GM18499 (cell line): ENCODE measurements at regions not wholly inside any gene's neighbourhood (a gene's known extent, or its start where the extent isn't known, plus 50 kb on each side); places are given as distances from the start of the nearest gene placed in this dataset.

Experiments used
- ATAC-seq: cut with Tn5 transposase; IDR thresholded peaks from one replicate; pipeline ENCODE4 v1.9.1; 2021; ENCODE audit warnings: moderate number of reproducible peaks; ENCODE audit not compliant: insufficient read depth, unreplicated experiment

GRCh38 chr21:16070207-16070651 is 340.4 kb downstream of the USP25 start:
- no peak for ATAC-seq

- no peak for ATAC-seq
Measured at GRCh38 chr21:16071092-16071491, 341.3 kb downstream of the USP25 start.

DNA sequence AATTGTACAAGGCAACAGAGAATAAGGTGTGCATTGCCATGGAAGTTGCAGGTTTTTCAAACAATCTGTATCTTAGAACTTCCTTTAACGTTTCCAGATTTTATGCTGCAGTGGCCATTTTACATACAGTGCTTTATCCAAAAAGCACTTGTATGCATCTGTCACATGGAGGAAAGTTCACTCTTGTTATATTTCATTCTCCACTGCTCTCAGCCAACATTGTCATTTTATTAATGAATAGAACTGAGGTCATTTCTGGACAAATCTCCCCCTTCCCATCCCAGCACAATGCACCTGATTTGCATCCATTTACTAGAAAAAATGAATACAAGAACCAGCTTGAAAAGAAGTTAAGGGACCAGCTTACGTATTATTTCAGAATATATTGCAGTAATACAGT is 342.0 kb downstream of the USP25 start:
- ATAC-seq, result no peak

GRCh38 chr21:16072221-16072620 is 342.4 kb downstream of the USP25 start:
- ATAC-seq, result no peak

GRCh38 chr21:16072737-16073136 is 343.0 kb downstream of the USP25 start:
- ATAC-seq, result no peak

DNA sequence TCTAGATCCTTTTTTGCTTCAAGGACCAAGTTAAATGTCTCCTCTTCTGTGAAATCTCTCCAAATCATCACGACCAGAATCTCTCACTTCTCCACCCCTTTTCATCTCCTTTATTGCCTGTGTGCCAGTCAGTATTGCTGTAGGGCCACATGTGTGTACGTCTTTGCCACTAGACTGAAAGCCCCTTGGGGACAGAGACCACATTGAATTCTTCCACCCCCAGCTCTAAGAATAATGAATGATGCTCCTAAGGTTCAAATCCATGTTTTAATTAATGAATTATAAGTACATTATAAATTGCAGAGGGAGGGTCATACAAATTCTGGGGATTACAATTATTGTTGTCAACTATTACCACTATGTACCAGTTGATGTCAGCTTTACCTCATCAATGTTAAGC is 343.8 kb downstream of the USP25 start:
- ATAC-seq, result no peak

GRCh38 chr21:16074950-16075489 is 345.2 kb downstream of the USP25 start:
- ATAC-seq, result no peak

DNA sequence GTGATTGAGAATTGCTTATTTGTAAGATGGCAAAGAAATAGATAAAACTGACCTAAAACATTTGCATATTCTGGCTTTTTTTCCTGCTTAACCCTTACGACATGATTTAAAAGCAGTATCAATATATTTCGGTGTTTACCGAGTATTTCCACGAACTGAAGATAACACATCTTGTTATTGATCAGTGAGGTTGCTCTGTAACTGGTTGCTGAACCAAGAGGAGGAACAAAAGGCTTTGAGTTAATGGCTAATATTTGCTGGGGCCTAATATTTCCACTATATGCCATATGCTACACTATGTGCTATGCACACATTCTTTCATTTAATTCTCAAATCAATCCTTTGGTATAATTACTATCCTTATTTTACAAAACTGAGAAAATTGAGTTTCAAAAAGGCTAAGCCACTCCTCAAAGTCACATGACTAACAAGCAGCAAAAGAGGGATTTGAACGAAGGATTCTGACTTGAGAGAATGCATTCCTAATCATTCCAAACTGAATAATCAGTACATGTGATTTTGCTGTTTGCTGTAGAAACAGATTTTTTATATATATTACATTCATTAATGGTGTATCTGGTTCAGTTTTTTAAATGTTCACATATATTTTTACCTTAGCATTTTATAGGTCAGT is 346.0 kb downstream of the USP25 start:
- ATAC-seq, result no peak

DNA sequence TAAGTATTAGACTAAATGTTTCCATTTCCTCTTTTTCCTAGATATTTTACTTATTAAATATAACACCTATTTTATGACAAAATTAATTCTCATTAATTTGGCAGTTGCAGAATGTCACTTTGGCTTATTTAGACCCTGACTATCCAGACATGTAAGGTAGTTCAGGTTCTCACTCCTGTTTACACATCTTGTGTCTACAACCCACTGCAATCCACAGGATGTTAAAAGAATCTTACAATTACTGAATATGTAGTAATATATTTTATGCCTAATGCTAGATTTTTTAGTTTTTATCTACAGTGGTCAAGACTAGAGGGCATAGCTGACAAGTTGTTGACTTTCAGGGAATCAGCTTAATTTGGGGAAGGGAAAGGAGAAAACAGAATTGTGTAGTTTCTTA is 346.7 kb downstream of the USP25 start:
- ATAC-seq, result no peak

DNA sequence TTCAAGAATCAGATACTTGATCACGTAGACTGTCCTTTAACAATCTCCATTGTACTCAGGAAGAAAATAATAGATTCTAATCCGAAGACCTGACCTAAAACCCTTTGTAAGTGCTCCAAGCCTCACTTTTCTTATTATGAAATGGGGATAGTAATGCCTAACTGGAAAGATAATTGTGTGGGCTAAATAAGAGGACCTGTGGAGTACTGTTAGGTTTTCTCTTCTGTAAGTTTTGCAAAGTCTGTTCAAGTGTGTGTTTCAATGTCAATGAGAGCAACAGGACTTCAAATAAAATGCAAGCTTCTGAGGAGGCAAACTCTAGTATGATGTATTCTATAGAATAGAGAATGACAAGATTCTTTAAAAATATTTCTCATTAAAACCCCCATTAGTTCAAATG is 348.6 kb downstream of the USP25 start:
- no peak for ATAC-seq

GRCh38 chr21:16079830-16080229 is 350.0 kb downstream of the USP25 start:
- ATAC-seq, result no peak

DNA sequence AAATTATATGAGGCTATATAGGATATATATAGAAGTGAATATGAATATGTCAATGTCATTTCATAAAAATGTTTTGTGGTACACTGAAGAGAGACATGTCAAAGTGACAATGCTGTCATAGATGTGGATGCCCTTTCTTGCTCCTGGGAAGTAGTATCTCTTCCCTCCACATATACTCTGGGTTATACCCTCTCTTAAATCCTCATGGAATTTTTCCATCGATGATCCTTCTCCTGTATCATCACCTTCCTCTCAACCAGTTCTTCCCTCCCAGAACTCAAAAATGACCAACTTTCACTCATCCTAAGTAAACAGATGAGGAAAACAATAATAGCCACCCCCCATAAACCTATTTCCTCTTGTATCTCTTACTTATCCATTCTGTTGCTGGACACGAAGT is 351.5 kb downstream of the USP25 start:
- no peak for ATAC-seq

- no peak for ATAC-seq
Measured at GRCh38 chr21:16082038-16082816, 352.4 kb downstream of the USP25 start.

DNA sequence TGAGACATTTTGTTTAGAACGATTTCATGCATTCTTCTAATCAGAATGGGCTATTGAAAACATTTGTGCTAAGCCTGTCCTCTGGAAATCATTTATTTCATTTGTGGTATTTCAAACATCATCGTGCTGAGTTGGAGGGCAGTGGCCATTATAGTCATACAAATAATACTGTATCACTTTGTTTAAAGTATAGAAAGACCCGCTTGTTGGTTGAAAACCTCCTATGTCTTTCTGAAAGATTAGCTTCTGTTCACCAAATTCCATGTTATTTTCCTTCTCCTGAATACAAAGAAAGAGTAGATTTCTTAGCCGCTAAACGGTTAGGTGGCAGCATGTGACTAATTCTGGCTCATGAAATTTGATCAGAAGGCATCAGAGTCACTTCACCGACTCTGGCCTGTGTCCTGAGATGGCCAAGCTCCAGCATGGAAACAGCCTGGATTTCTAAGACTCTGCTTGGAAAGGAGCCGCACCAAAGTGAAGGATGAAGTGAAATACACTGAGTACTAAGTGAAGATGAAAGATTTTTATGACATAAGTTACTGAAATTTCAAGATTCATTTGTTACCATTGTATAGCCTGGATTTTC is 355.1 kb downstream of the USP25 start:
- ATAC-seq, result no peak

DNA sequence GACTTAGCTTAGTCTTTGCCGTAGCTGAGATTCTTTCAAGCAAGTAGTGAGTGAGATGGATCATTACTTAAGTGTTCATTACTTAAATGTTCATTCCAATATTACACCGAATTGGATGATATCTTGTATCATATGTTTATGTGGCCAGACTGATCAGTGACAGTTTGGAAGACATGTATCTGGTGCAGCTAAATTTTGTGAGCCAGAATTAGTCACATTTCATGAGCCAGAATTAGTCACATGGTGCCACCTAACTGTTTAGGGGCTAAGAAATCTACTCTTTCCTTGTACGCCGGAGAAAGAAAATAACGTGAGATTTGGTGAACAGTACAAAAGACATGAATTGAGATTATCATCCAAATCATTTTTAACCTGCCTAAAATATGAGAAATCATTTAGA is 355.6 kb downstream of the USP25 start:
- ATAC-seq, result no peak

DNA sequence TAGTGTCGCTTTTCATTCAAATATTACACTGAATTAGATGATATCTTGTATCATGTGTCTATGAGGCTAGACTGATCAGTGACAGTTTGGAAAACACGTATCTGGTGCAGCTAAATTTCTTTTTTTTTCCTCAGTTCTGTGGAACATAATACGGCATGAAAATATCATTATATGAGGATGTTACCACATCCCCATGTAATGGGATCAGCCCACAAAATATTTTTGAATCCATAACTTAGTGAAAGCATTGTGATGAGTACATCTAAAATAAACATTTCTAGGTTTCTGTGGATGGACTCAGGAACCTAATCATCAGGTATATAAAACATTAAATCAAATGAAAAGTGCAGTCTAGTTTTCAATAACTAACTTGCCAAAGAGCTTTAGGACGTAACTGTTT is 356.3 kb downstream of the USP25 start:
- ATAC-seq, result no peak

DNA sequence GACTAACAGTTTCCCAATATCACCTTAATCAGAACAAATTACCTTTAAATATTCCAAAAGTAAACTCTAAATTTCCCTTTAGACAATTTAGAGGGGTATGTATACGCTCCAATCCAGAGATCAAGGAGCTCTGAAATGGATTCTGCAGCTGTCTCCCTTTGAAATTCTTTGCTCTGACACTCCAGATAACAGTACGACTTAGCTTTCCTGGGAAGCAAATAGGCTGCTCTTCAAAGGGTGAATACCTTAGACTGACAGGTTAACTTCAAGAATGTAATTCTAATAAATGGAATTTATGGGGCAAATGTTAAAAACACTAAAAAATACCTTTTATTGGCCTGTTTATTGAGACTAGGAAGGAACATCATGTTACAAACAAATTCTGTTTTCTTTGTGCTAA is 357.2 kb downstream of the USP25 start:
- no peak for ATAC-seq

DNA sequence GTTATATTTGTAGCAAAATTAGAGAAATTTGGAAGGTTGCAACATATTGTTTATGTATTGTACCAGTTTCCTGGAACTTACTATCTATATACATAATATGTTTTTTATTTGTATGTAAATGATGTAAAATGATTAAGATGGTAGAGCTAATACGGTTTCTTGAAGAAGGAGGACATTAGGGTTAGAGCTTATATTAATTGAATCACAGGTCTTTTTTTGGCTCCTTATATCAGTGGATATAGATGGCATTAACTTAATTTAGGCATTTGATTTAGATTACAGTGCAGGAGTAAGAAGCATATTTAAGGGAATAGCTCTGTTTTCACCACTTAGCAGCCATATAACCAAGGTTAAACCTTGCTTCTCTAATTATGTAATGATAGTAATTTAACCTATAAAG is 357.7 kb downstream of the USP25 start:
- ATAC-seq, result no peak

GRCh38 chr21:16088056-16088455 is 358.3 kb downstream of the USP25 start:
- ATAC-seq, result no peak

- ATAC-seq, result no peak
Measured at GRCh38 chr21:16095005-16095404, 365.2 kb downstream of the USP25 start.

DNA sequence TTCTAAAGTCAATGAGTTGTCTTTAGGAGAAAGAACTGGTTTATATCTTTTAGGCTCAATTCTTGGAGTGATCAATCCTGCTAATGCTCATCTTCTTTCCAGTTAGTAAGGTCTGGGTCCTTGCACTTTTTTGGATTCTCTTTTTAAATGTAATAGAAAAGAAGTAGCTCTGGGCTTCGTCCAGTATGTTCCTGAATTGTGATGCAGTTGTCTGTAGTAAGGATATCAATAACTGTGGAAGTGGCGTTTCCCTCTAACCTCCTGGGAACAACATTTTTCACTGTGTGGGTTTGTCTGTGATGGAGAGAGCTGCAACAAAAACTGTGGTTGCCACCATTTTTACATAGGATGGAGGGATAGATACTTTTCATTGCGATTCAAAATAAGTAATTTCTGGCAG is 367.2 kb downstream of the USP25 start:
- no peak for ATAC-seq
